GM12865 (cell line): ENCODE measurements at regions not wholly inside any gene's neighbourhood (a gene's known extent, or its start where the extent isn't known, plus 50 kb on each side); places are given as distances from the start of the nearest gene placed in this dataset.
A peak's percentile ranks its signal among the peaks of the same experiment; 100 is the strongest.

Experiments used
- DNase-seq: peaks from one replicate; pipeline ENCODE4 v3.0.0; 2010; ENCODE audit warnings: low read depth
- H3K4me3 ChIP-seq: 2 replicates; pipeline ENCODE4 v1.5.1; 2011; ENCODE audit warnings: mild to moderate bottlenecking, low read depth, low read length, control low read depth
- CTCF ChIP-seq: IDR thresholded peaks from 2 replicates; pipeline ENCODE4 v1.5.1; 2011; ENCODE audit warnings: low read length, control low read depth, low read depth, inconsistent platforms; ENCODE audit not compliant: insufficient read depth; ENCODE audit errors: missing control alignments

GRCh38 chr2:22494156-22494555 lies 890.8 kb upstream of the KLHL29 start:
- no peak for TF ChIP-seq CTCF
- H3K4me3 ChIP-seq, result no peak overlapping the region

GRCh38 chr2:22497064-22497463 lies 887.9 kb upstream of the KLHL29 start:
- no peak for TF ChIP-seq CTCF

More at GRCh38 chr2:22494156-22494555, 890.8 kb upstream of the KLHL29 start:
- no peak for DNase-seq

GRCh38 chr2:22497789-22498188 lies 887.2 kb upstream of the KLHL29 start:
- DNase-seq, result peak; percentile 2
- no peak overlapping the region for H3K4me3 ChIP-seq
- TF ChIP-seq CTCF, result no peak

More at GRCh38 chr2:22497064-22497463, 887.9 kb upstream of the KLHL29 start:
- no peak overlapping the region for H3K4me3 ChIP-seq
- no peak for DNase-seq

GRCh38 chr2:22499082-22499839 lies 885.7 kb upstream of the KLHL29 start:
- no peak overlapping the region for H3K4me3 ChIP-seq
- no peak for TF ChIP-seq CTCF
- no peak for DNase-seq

GRCh38 chr2:22500555-22500935 lies 884.4 kb upstream of the KLHL29 start:
- no peak for TF ChIP-seq CTCF
- H3K4me3 ChIP-seq, result no peak overlapping the region
- DNase-seq, result no peak

GRCh38 chr2:22501851-22502250 lies 883.1 kb upstream of the KLHL29 start:
- DNase-seq, result no peak
- H3K4me3 ChIP-seq, result no peak overlapping the region
- TF ChIP-seq CTCF, result no peak

- DNase-seq, result no peak
- no peak for TF ChIP-seq CTCF
- H3K4me3 ChIP-seq, result no peak overlapping the region
Measured at GRCh38 chr2:22513563-22513962, 871.4 kb upstream of the KLHL29 start.
